DOHH2 (cell line): ENCODE measurements at regions not wholly inside any gene's neighbourhood (a gene's known extent, or its start where the extent isn't known, plus 50 kb on each side); places are given as distances from the start of the nearest gene placed in this dataset.

Source experiments
- H3F3A ChIP-seq: fragments of 200-600 bp; sonication (generic), shearing (Covaris generic); 2 replicates; pipeline ENCODE4 v1.6.0; 2016; ENCODE audit warnings: antibody characterized with exemption, mild to moderate bottlenecking; ENCODE audit not compliant: control insufficient read depth, insufficient read depth
- H3K27ac ChIP-seq: fragments of 200-600 bp; sonication (generic); 2 replicates; pipeline ENCODE4 v1.5.1; 2014; ENCODE audit warnings: low read depth, mild to moderate bottlenecking, low read length, moderate library complexity
- H3K27me3 ChIP-seq: fragments of 200-600 bp; sonication (generic); 2 replicates; pipeline ENCODE4 v1.6.1; 2014; ENCODE audit warnings: mild to moderate bottlenecking, low read length, mixed read lengths; ENCODE audit not compliant: control insufficient read depth
- H3K36me3 ChIP-seq: fragments of 200-600 bp; sonication (generic); 2 replicates; pipeline ENCODE4 v1.6.1; 2014; ENCODE audit warnings: mild to moderate bottlenecking, low read length, moderate library complexity, mixed read lengths; ENCODE audit not compliant: control insufficient read depth
- H3K4me1 ChIP-seq: fragments of 200-600 bp; sonication (generic); 2 replicates; pipeline ENCODE4 v1.6.1; 2014; ENCODE audit warnings: mild to moderate bottlenecking, low read length, mixed read lengths; ENCODE audit not compliant: control insufficient read depth
- H3K4me2 ChIP-seq: fragments of 200-600 bp; sonication (generic); 2 replicates; pipeline ENCODE4 v1.6.0; 2014; ENCODE audit warnings: mild to moderate bottlenecking, low read length, moderate library complexity
- H3K4me3 ChIP-seq: fragments of 200-600 bp; sonication (generic); 2 replicates; pipeline ENCODE4 v1.5.1; 2014; ENCODE audit warnings: mild to moderate bottlenecking, low read length, mixed read lengths
- H3K79me2 ChIP-seq: fragments of 200-600 bp; sonication (generic); 2 replicates; pipeline ENCODE4 v1.6.1; 2014; ENCODE audit warnings: mild to moderate bottlenecking, low read length, mixed read lengths; ENCODE audit not compliant: control insufficient read depth
- H3K9me2 ChIP-seq: fragments of 200-600 bp; sonication (generic); replicated peaks from 2 replicates; pipeline ENCODE4 v1.6.1; 2014; ENCODE audit warnings: mild to moderate bottlenecking, low read length, mixed read lengths; ENCODE audit not compliant: control insufficient read depth
- H3K9me3 ChIP-seq: fragments of 200-600 bp; sonication (generic); 2 replicates; pipeline ENCODE4 v1.6.1; 2014; ENCODE audit warnings: antibody characterized with exemption, low read length, mixed read lengths; ENCODE audit not compliant: control insufficient read depth, insufficient read depth
- H4K20me1 ChIP-seq: fragments of 200-600 bp; sonication (generic); 2 replicates; pipeline ENCODE4 v1.6.0; 2014; ENCODE audit warnings: low read depth, mild to moderate bottlenecking, antibody characterized with exemption, low read length, moderate library complexity; ENCODE audit not compliant: control insufficient read depth, insufficient read depth
- CTCF ChIP-seq: fragments of 200-600 bp; sonication (generic); IDR thresholded peaks from one replicate; pipeline ENCODE4 v1.5.1; 2014; ENCODE audit warnings: antibody characterized with exemption, mild to moderate bottlenecking, low read depth, low read length; ENCODE audit not compliant: poor library complexity, severe bottlenecking
- EZH2phosphoT487 ChIP-seq: fragments of 200-600 bp; sonication (generic); IDR thresholded peaks from 2 replicates; pipeline ENCODE4 v1.6.1; 2017; ENCODE audit warnings: borderline replicate concordance, mild to moderate bottlenecking, antibody characterized with exemption, low read length, moderate library complexity, mixed read lengths

- no peaks in the 10 kb centered on the region for H3F3A ChIP-seq
- no peaks in the 10 kb centered on the region for H3K4me1 ChIP-seq
- H4K20me1 ChIP-seq = no peaks in the 10 kb centered on the region
- no peaks in the 10 kb centered on the region for H3K27me3 ChIP-seq
- TF ChIP-seq EZH2phosphoT487 (no peak), CTCF (no peak)
- no peaks in the 10 kb centered on the region for H3K9me2 ChIP-seq
- H3K9me3 ChIP-seq = no peaks in the 10 kb centered on the region
- H3K79me2 ChIP-seq = no peaks in the 10 kb centered on the region
- no peaks in the 10 kb centered on the region for H3K36me3 ChIP-seq
- no peak overlapping the region for H3K27ac ChIP-seq
- H3K4me2 ChIP-seq = no peak overlapping the region
- H3K4me3 ChIP-seq = no peak overlapping the region
These were observed 137.0 kb upstream of the HEY2 start for GRCh38 chr6:125612345-125612846.

- Histone ChIP-seq H3K9me2 (no peaks in the 10 kb centered on the region), H3K9me3 (no peaks in the 10 kb centered on the region), H3F3A (no peaks in the 10 kb centered on the region), H3K79me2 (no peaks in the 10 kb centered on the region), H3K4me2 (no peak overlapping the region), H3K27me3 (peaks cover 3% of the 10 kb centered on the region; the same call in 1 of the 2 replicates), H3K4me3 (no peak overlapping the region), H3K36me3 (no peaks in the 10 kb centered on the region), H3K4me1 (no peaks in the 10 kb centered on the region), H4K20me1 (no peaks in the 10 kb centered on the region), H3K27ac (no peak overlapping the region)
- TF ChIP-seq EZH2phosphoT487 = no peak
- no peak for TF ChIP-seq CTCF
These were observed 130.8 kb upstream of the HEY2 start for GRCh38 chr6:125618629-125619028.

DNA sequence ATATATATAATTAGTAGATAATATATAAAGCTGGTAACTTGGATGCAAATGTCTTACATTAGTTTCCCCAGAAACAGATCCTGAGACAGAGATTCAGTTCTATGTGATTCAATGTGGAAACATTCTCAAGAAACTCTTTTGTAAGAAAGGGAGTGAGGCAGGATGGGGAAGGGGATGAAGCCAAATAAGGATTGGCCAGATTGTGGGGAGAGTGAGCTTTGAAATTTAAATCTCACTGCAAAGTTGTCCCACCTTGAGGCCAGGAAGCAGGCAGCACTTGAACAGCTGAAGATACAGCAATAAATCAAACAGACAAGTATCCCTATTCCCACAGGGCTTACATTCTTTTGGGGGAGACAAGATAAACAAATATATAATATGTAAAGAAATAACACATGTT, 126.3 kb upstream of the HEY2 start:
- H3K9me3 ChIP-seq = no peaks in the 10 kb centered on the region
- no peaks in the 10 kb centered on the region for H3K9me2 ChIP-seq
- H3K27me3 ChIP-seq = peaks cover 22% of the 10 kb centered on the region
- H3F3A ChIP-seq = no peaks in the 10 kb centered on the region
- TF ChIP-seq EZH2phosphoT487 (no peak), CTCF (no peak)
- no peak overlapping the region for H3K4me2 ChIP-seq
- no peaks in the 10 kb centered on the region for H3K36me3 ChIP-seq
- no peaks in the 10 kb centered on the region for H3K79me2 ChIP-seq
- H3K4me3 ChIP-seq = no peak overlapping the region
- no peaks in the 10 kb centered on the region for H4K20me1 ChIP-seq
- no peaks in the 10 kb centered on the region for H3K4me1 ChIP-seq
- no peak overlapping the region for H3K27ac ChIP-seq
